HEK293 (cell line): ENCODE measurements at regions not wholly inside any gene's neighbourhood (a gene's known extent, or its start where the extent isn't known, plus 50 kb on each side); places are given as distances from the start of the nearest gene placed in this dataset.

Experiments
- CTCF ChIA-PET: fragments of 350-600 bp; formaldehyde crosslinking; extraction: SDS; loops from one replicate; lab custom pipeline; 2021; ENCODE audit warnings: antibody characterized with exemption; lab: Yijun Ruan, JAX
- POLR2A ChIA-PET: fragments of 300-600 bp; formaldehyde crosslinking; extraction: SDS; loops from one replicate; lab custom pipeline; 2020; ENCODE audit warnings: antibody characterized with exemption, inconsistent platforms; lab: Yijun Ruan, JAX
- H3K27ac ChIP-seq: fragments of 200-500 bp; sonication (Bioruptor generic); 2 replicates; pipeline ENCODE4 v1.5.1; 2014; ENCODE audit warnings: low read depth, low read length, control low read depth, inconsistent platforms; ENCODE audit errors: extremely low read depth
- H3K36me3 ChIP-seq, 2 experiments: fragments of 200-500 bp in 1 of 2; sonication (Bioruptor generic) in 1 of 2; 1 replicate in 1 of 2; 2 replicates in 1 of 2; pipeline ENCODE4 v1.5.1; 2014 to 2017; ENCODE audit warnings: inconsistent platforms in 2 of 2, low read length in 2 of 2; ENCODE audit not compliant: control insufficient read depth in 2 of 2, insufficient read depth in 1 of 2
- H3K4me1 ChIP-seq: fragments of 200-500 bp; sonication (Bioruptor generic); 2 replicates; pipeline ENCODE4 v1.5.1; 2014; ENCODE audit warnings: mild to moderate bottlenecking, low read length, inconsistent platforms; ENCODE audit not compliant: control insufficient read depth, insufficient read depth
- H3K4me3 ChIP-seq: 2 replicates; pipeline ENCODE4 v1.5.1; 2011; ENCODE audit warnings: low read depth, mild to moderate bottlenecking, control low read depth, low read length, moderate library complexity
- H3K9me3 ChIP-seq: fragments of 200-500 bp; sonication (Bioruptor generic); 2 replicates; pipeline ENCODE4 v1.5.1; 2014; ENCODE audit warnings: low read depth, low read length, inconsistent platforms; ENCODE audit not compliant: control insufficient read depth, insufficient read depth
- BCL11B ChIP-seq: fragments of 450-650 bp; formaldehyde crosslinking; IDR thresholded peaks from 2 replicates; pipeline ENCODE4 v1.5.1; 2016; ENCODE audit warnings: low read depth, missing biosample characterization, missing genetic modification characterization
- GLIS1 ChIP-seq: fragments of 450-650 bp; formaldehyde crosslinking; IDR thresholded peaks from 2 replicates; pipeline ENCODE4 v1.5.1; 2016; ENCODE audit warnings: missing biosample characterization, missing genetic modification characterization
- SP7 ChIP-seq: fragments of 450-650 bp; formaldehyde crosslinking; IDR thresholded peaks from 2 replicates; pipeline ENCODE4 v1.5.1; 2016; ENCODE audit warnings: missing biosample characterization, missing genetic modification characterization
- YY1 ChIP-seq: fragments of 450-650 bp; formaldehyde crosslinking; IDR thresholded peaks from 2 replicates; pipeline ENCODE4 v1.5.1; 2018; ENCODE audit warnings: missing biosample characterization, missing genetic modification characterization
- ZNF211 ChIP-seq: fragments of 450-650 bp; formaldehyde crosslinking; IDR thresholded peaks from 2 replicates; pipeline ENCODE4 v1.5.1; 2016; ENCODE audit warnings: low read depth, missing biosample characterization, missing genetic modification characterization
- ZNF23 ChIP-seq: fragments of 450-650 bp; formaldehyde crosslinking; IDR thresholded peaks from 2 replicates; pipeline ENCODE4 v1.5.1; 2016; ENCODE audit warnings: missing biosample characterization, missing genetic modification characterization, borderline replicate concordance
- ZNF341 ChIP-seq: fragments of 450-650 bp; formaldehyde crosslinking; IDR thresholded peaks from 2 replicates; pipeline ENCODE4; 2016; ENCODE audit warnings: low read depth, missing biosample characterization, missing genetic modification characterization
- ZNF76 ChIP-seq: fragments of 450-650 bp; formaldehyde crosslinking; IDR thresholded peaks from 2 replicates; pipeline ENCODE4; 2016; ENCODE audit warnings: low read depth, missing biosample characterization, missing genetic modification characterization, borderline replicate concordance
- ZSCAN30 ChIP-seq: fragments of 450-650 bp; IDR thresholded peaks from 2 replicates; pipeline ENCODE4 v1.5.1; 2018; ENCODE audit warnings: missing biosample characterization, mild to moderate bottlenecking, missing genetic modification characterization, moderate library complexity
- TF ChIP-seq, protein P1 (sequence below): fragments of 450-650 bp; formaldehyde crosslinking; IDR thresholded peaks from 2 replicates; pipeline ENCODE4 v1.5.1; 2016; ENCODE audit warnings: missing biosample characterization, missing genetic modification characterization
- TF ChIP-seq, protein P2 (sequence below): fragments of 450-650 bp; formaldehyde crosslinking; optimal IDR thresholded peaks from 2 replicates; pipeline ENCODE3; 2016; ENCODE audit warnings: missing biosample characterization, mild to moderate bottlenecking, missing genetic modification characterization
- TF ChIP-seq, protein P3 (sequence below): fragments of 450-650 bp; formaldehyde crosslinking; IDR thresholded peaks from 2 replicates; pipeline ENCODE4 v1.5.1; 2016; ENCODE audit warnings: missing biosample characterization, missing genetic modification characterization, borderline replicate concordance
- TF ChIP-seq, protein P4 (sequence below): fragments of 450-650 bp; formaldehyde crosslinking; IDR thresholded peaks from 2 replicates; pipeline ENCODE4 v1.5.1; 2017; ENCODE audit warnings: missing biosample characterization, missing genetic modification characterization

DNA sequence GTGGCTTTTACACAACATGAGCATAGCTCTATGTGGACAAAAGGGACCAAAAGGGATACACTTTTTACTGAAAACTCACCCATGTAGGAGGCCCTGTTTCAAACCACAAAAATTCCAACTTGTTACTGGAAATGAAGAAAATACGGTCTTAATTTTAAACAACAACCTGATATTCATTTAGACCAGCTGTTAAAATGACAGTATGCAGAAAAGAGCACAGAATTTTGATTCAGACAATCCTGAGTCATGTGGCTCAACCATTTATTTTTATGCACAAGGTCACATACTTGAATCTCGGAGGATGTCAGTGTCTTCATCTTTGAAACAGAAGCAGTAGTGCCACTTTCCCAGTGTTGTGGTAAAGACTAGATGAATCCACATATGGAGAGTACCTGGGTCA lies 426.5 kb upstream of the NFE2L3 start:
- ChIA-PET POLR2A (no interaction called here), CTCF (interaction anchor here (1.1 to 1.3 kb wide), 3 partner anchors 95 to 129 kb away, joined by 3 to 6 read pairs (median 4); no protein-coding TSS in a partner anchor)
- Histone ChIP-seq H3K27ac (no peak overlapping the region), H3K4me1 (0 out of 2 replicates have a peak, but pooled peaks cover 2% of the 10 kb centered on the region), H3K36me3 (no peaks in the 10 kb centered on the region), H3K9me3 (no peaks in the 10 kb centered on the region), H3K4me3 (no peak overlapping the region)
- TF ChIP-seq BCL11B: no peak
- TF ChIP-seq, protein P1, sequence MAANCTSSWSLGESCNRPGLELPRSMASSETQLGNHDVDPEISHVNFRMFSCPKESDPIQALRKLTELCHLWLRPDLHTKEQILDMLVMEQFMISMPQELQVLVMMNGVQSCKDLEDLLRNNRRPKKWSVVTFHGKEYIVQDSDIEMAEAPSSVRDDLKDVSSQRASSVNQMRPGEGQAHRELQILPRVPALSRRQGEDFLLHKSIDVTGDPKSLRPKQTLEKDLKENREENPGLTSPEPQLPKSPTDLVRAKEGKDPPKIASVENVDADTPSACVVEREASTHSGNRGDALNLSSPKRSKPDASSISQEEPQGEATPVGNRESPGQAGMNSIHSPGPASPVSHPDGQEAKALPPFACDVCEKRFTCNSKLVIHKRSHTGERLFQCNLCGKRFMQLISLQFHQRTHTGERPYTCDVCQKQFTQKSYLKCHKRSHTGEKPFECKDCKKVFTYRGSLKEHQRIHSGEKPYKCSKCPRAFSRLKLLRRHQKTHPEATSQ (tag by site-specific recombination): no peak
- TF ChIP-seq, protein P2, sequence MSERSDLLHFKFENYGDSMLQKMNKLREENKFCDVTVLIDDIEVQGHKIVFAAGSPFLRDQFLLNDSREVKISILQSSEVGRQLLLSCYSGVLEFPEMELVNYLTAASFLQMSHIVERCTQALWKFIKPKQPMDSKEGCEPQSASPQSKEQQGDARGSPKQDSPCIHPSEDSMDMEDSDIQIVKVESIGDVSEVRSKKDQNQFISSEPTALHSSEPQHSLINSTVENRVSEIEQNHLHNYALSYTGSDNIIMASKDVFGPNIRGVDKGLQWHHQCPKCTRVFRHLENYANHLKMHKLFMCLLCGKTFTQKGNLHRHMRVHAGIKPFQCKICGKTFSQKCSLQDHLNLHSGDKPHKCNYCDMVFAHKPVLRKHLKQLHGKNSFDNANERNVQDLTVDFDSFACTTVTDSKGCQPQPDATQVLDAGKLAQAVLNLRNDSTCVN: no peak

DNA sequence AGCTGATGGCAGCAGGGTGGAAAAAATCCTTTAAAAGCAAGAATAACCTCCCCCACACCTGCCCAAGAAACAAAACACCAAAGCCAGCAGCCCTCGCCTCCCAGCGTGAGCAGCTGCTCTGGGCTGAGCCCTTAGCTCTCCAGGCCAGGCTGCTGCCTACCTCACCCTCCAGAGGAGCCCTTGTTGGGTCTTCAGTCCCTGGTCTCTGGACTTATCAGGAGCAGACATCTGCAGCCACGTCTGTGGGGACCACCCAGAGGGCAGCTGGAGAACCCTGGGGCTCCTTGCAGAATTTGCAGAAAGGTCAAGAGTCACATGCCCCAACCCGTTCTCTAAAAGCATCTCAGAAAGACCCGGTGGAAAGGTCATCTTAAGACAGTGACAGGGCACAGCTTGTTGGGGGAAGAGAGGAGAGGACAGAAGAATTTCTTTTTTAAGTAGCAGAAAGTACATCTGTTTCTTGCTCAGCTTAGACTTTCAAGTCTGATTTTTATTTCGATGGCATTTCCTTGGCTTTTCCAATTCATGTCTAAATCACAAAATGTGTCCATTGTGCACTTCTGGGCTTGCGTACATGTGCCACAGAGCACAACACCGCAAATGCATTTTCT lies 425.7 kb upstream of the NFE2L3 start:
- POLR2A ChIA-PET: no interaction called here
- CTCF ChIA-PET: interaction anchor here (0.7 to 1.3 kb wide), 2 partner anchors 122 to 125 kb away, joined by 3 to 4 read pairs; no protein-coding TSS in a partner anchor
- H3K4me3 ChIP-seq: no peak overlapping the region
- no peak overlapping the region for H3K27ac ChIP-seq
- H3K9me3 ChIP-seq: no peaks in the 10 kb centered on the region
- 0 out of 2 replicates have a peak, but pooled peaks have one; percentile 12 for TF ChIP-seq GLIS1 (tag by site-specific recombination)
- TF ChIP-seq, protein P3, sequence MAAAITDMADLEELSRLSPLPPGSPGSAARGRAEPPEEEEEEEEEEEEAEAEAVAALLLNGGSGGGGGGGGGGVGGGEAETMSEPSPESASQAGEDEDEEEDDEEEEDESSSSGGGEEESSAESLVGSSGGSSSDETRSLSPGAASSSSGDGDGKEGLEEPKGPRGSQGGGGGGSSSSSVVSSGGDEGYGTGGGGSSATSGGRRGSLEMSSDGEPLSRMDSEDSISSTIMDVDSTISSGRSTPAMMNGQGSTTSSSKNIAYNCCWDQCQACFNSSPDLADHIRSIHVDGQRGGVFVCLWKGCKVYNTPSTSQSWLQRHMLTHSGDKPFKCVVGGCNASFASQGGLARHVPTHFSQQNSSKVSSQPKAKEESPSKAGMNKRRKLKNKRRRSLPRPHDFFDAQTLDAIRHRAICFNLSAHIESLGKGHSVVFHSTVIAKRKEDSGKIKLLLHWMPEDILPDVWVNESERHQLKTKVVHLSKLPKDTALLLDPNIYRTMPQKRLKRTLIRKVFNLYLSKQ: no peak
- 0 out of 2 replicates have a peak, but pooled peaks cover 2% of the 10 kb centered on the region for H3K4me1 ChIP-seq
- H3K36me3 ChIP-seq: no peaks in the 10 kb centered on the region

DNA sequence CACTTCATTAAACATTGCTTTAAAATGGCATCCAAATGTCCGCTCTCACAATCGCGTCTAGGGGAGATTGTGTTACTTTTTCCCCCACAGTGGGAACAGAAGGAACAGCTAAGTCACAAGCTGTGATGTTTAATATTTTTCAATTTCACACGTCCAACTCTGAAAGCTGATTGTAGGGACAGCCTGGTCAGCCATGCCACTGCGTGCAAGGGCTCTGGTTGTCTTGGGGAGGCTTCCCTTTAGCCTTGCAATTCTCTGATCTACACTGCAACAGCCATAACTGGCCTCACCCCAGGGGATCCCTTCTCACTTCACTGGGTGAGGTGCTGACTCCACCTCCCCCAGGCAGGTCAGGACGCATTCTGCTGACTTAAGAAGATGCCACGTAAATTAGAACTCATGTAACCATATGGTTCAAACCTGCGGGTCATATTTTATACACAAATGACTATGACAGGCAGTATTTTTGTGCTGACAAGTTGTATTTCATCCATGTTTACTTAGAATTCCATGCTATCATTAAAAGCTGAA lies 425.2 kb upstream of the NFE2L3 start:
- H3K4me1 ChIP-seq: 0 out of 2 replicates have a peak, but pooled peaks cover 2% of the 10 kb centered on the region
- no peaks in the 10 kb centered on the region for H3K36me3 ChIP-seq
- ChIA-PET POLR2A (no interaction called here), CTCF (interaction anchor here (0.6 to 1.3 kb wide), 5 partner anchors 79 to 161 kb away, joined by 3 read pairs; no protein-coding TSS in a partner anchor)
- TF ChIP-seq GLIS1 (tag by site-specific recombination): peak; percentile 40; the same call in 1 of the 2 replicates
- TF ChIP-seq SP7 (tag by site-specific recombination): peak; percentile 79
- no peak for TF ChIP-seq ZNF211
- peak; percentile 55 for TF ChIP-seq ZNF341 (tag by site-specific recombination)
- no peak overlapping the region for H3K27ac ChIP-seq
- no peaks in the 10 kb centered on the region for H3K9me3 ChIP-seq
- H3K4me3 ChIP-seq: no peak overlapping the region

DNA sequence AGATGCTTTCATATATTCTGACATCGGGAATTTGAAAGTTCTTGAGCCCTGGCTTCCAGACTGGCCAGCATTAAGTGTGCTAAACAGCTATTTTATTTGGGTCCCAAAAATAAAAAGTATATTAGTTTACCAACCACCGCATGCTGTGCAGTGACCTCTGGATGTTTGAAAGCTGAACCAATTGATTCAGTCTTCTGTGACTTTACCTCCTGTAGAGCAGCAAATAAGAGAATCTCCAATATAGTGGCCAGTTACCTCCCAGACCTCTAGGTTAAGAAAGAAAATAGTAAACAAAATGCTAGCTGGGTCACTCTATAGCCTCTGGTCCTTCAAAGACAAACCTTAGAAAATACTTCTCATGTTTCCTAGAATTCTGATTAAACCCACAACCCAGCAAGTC lies 424.6 kb upstream of the NFE2L3 start:
- no peak overlapping the region for H3K27ac ChIP-seq
- POLR2A ChIA-PET: no interaction called here
- no peaks in the 10 kb centered on the region for H3K9me3 ChIP-seq
- no peaks in the 10 kb centered on the region for H3K36me3 ChIP-seq
- 0 out of 2 replicates have a peak, but pooled peaks cover 2% of the 10 kb centered on the region for H3K4me1 ChIP-seq
- CTCF ChIA-PET: interaction anchor here (0.6 to 1.2 kb wide), 5 partner anchors 78 to 162 kb away, joined by 3 read pairs; no protein-coding TSS in a partner anchor
- TF ChIP-seq ZNF76 (tag by site-specific recombination): no peak
- TF ChIP-seq, protein P4, sequence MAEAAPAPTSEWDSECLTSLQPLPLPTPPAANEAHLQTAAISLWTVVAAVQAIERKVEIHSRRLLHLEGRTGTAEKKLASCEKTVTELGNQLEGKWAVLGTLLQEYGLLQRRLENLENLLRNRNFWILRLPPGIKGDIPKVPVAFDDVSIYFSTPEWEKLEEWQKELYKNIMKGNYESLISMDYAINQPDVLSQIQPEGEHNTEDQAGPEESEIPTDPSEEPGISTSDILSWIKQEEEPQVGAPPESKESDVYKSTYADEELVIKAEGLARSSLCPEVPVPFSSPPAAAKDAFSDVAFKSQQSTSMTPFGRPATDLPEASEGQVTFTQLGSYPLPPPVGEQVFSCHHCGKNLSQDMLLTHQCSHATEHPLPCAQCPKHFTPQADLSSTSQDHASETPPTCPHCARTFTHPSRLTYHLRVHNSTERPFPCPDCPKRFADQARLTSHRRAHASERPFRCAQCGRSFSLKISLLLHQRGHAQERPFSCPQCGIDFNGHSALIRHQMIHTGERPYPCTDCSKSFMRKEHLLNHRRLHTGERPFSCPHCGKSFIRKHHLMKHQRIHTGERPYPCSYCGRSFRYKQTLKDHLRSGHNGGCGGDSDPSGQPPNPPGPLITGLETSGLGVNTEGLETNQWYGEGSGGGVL (tag by site-specific recombination): no peak
- TF ChIP-seq ZNF23 (tag by site-specific recombination): no peak
- TF ChIP-seq ZSCAN30 (tag by site-specific recombination): no peak
- TF ChIP-seq SP7 (tag by site-specific recombination): no peak
- no peak for TF ChIP-seq YY1 (tag by site-specific recombination)
- no peak overlapping the region for H3K4me3 ChIP-seq
